PC-3 (cell line): ENCODE measurements at regions not wholly inside any gene's neighbourhood (a gene's known extent, or its start where the extent isn't known, plus 50 kb on each side); places are given as distances from the start of the nearest gene placed in this dataset.

Experiments used
- ATAC-seq: fragments of 200-7000 bp; cut with Tn5 transposase; 2 replicates; pipeline ENCODE4 v1.9.1; 2020; ENCODE audit warnings: mild to moderate bottlenecking, moderate library complexity
- BruUV-seq: library from RNA; stranded (reverse); fragments of 400-500 nt; replicated peaks from 2 replicates; lab custom pipeline; 2021; lab: Mats Ljungman, UMichigan
- CTCF ChIA-PET: fragments of 300-600 bp; sonication (Branson Sonifier 250); formaldehyde crosslinking; loops from one replicate; lab custom pipeline; 2022; ENCODE audit warnings: antibody characterized with exemption; lab: Charles Lee
- POLR2A ChIA-PET: fragments of 300-600 bp; sonication (Branson Sonifier 250); formaldehyde crosslinking; loops from one replicate; lab custom pipeline; 2022; ENCODE audit warnings: antibody characterized with exemption; ENCODE audit not compliant: unreplicated experiment; lab: Charles Lee
- DNase-seq: peaks from one replicate; pipeline ENCODE4 v3.0.0-alpha.2; 2015
- H2AFZ ChIP-seq: fragments of 300-600 bp; sonication (generic); 2 replicates; pipeline ENCODE4 v1.6.0; 2016; ENCODE audit warnings: antibody characterized with exemption, low read length
- H3F3A ChIP-seq: fragments of 300-600 bp; sonication (generic); one replicate; pipeline ENCODE4 v1.6.0; 2017; ENCODE audit warnings: antibody characterized with exemption, low read length, control low read depth, mild to moderate bottlenecking; ENCODE audit not compliant: unreplicated experiment
- H3K27ac ChIP-seq: fragments of 300-600 bp; sonication (generic); 2 replicates; pipeline ENCODE4 v1.5.1; 2016; ENCODE audit warnings: mild to moderate bottlenecking, low read length
- H3K27me3 ChIP-seq: fragments of 300-600 bp; sonication (generic); 2 replicates; pipeline ENCODE4 v1.6.1; 2016; ENCODE audit warnings: low read length, mixed read lengths
- H3K36me3 ChIP-seq: fragments of 300-600 bp; sonication (generic); 2 replicates; pipeline ENCODE4 v1.6.1; 2016; ENCODE audit warnings: low read depth, mixed run types, low read length, mixed read lengths
- H3K4me1 ChIP-seq: fragments of 300-600 bp; sonication (generic); 2 replicates; pipeline ENCODE4 v1.5.1; 2016; ENCODE audit warnings: low read length; ENCODE audit not compliant: insufficient read depth
- H3K4me2 ChIP-seq: fragments of 300-600 bp; sonication (generic); 2 replicates; pipeline ENCODE4 v1.6.0; 2016; ENCODE audit warnings: low read length
- H3K4me3 ChIP-seq: fragments of 300-600 bp; sonication (generic); 2 replicates; pipeline ENCODE4 v1.5.1; 2016; ENCODE audit warnings: mild to moderate bottlenecking, low read length, mixed read lengths
- H3K79me2 ChIP-seq: fragments of 300-600 bp; sonication (generic); 2 replicates; pipeline ENCODE4 v1.6.1; 2017; ENCODE audit warnings: low read length, mixed read lengths
- H3K9ac ChIP-seq: fragments of 300-600 bp; sonication (generic); 2 replicates; pipeline ENCODE4 v1.6.0; 2016; ENCODE audit warnings: mild to moderate bottlenecking, low read length
- H3K9me2 ChIP-seq: fragments of 300-600 bp; sonication (generic); replicated peaks from 2 replicates; pipeline ENCODE4 v1.6.1; 2016; ENCODE audit warnings: mixed run types, low read length, mixed read lengths
- H3K9me3 ChIP-seq: fragments of 300-600 bp; sonication (generic); 2 replicates; pipeline ENCODE4 v1.6.1; 2016; ENCODE audit warnings: low read length, mixed read lengths
- H4K20me1 ChIP-seq: fragments of 300-600 bp; sonication (generic); 2 replicates; pipeline ENCODE4 v1.6.1; 2016; ENCODE audit warnings: low read length, mixed read lengths
- EZH2 ChIP-seq: fragments of 300-600 bp; sonication (generic); IDR thresholded peaks from one replicate; pipeline ENCODE4 v1.6.1; 2017; ENCODE audit warnings: antibody characterized with exemption, mild to moderate bottlenecking, low read length; ENCODE audit not compliant: unreplicated experiment
- EZH2phosphoT487 ChIP-seq: fragments of 300-600 bp; sonication (generic); IDR thresholded peaks from 2 replicates; pipeline ENCODE4 v1.6.1; 2018; ENCODE audit warnings: mild to moderate bottlenecking, antibody characterized with exemption, low read length, borderline replicate concordance
- intact Hi-C: fragments of 100-400 bp; cut with micrococcal nuclease; formaldehyde crosslinking; loops from 2 replicates; pipeline ENCODE4 v1.9.0; 2023
- TF ChIP-seq, protein P1 (sequence below): fragments of 300-600 bp; sonication (generic); conservative IDR thresholded peaks from 2 replicates; pipeline ENCODE4 v1.5.1; 2017; ENCODE audit warnings: antibody characterized with exemption, low read depth, mild to moderate bottlenecking, low read length

DNA sequence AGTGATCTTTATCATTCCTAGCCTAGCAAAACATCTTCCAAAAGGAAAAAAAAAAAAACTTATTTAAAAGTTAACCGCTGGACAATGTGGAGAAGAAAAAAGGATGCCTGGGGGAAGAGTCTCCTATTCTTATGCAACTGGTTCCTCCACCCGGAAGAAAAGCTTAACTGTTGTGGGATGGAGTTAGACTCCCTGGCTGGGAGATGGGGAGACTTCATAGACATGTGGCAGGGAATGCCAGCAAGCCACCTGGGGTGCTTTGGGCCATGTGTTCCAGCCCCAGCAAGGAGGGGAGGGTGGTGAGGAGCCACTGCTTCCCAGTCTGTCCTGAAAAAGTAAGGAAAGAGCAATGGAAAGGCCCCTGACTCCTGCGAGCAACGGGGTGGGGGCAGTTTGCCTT lies 119.4 kb upstream of the SPIN4 start:
- Histone ChIP-seq H3K36me3 (peaks cover 6% of the 10 kb centered on the region), H3K4me1 (no peaks in the 10 kb centered on the region), H2AFZ (no peak overlapping the region), H3K9me3 (peaks cover 29% of the 10 kb centered on the region), H3K79me2 (no peaks in the 10 kb centered on the region), H3K27me3 (no peaks in the 10 kb centered on the region), H3K9me2 (no peaks in the 10 kb centered on the region), H4K20me1 (no peaks in the 10 kb centered on the region), H3K27ac (no peak overlapping the region), H3K9ac (no peak overlapping the region), H3K4me3 (no peak overlapping the region), H3F3A (no peaks in the 10 kb centered on the region), H3K4me2 (no peak overlapping the region)
- ChIA-PET CTCF (no interaction called here), POLR2A (no interaction called here)
- TF ChIP-seq, protein P1, sequence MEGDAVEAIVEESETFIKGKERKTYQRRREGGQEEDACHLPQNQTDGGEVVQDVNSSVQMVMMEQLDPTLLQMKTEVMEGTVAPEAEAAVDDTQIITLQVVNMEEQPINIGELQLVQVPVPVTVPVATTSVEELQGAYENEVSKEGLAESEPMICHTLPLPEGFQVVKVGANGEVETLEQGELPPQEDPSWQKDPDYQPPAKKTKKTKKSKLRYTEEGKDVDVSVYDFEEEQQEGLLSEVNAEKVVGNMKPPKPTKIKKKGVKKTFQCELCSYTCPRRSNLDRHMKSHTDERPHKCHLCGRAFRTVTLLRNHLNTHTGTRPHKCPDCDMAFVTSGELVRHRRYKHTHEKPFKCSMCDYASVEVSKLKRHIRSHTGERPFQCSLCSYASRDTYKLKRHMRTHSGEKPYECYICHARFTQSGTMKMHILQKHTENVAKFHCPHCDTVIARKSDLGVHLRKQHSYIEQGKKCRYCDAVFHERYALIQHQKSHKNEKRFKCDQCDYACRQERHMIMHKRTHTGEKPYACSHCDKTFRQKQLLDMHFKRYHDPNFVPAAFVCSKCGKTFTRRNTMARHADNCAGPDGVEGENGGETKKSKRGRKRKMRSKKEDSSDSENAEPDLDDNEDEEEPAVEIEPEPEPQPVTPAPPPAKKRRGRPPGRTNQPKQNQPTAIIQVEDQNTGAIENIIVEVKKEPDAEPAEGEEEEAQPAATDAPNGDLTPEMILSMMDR = no peak
- TF ChIP-seq EZH2 = no peak
- no peak for TF ChIP-seq EZH2phosphoT487
- ATAC-seq (no peak), DNase-seq (no peak)
- BruUV-seq = no TSS peak
- intact Hi-C loops = no loop called here

DNA sequence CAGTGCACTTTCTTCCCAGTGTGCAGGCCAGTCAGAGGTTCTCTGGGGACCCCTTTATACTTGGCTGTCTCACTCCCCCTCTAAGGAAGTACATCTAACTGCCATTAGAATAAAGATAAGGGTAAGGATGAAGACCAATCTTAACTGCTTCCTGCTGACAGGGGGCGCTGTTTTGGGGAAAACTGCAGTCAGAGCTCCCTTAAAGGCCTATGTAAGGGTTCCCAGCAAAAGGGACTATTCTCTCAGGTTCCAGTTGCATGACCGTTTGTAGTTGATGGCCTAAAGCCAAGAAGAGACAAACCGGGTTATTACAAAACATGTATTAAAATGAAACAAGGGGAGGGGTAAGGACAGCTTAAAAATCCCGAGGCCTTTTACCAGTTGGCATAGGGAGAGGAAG lies 115.6 kb upstream of the SPIN4 start:
- Histone ChIP-seq H3K4me3 (no peak overlapping the region), H3F3A (no peaks in the 10 kb centered on the region), H3K27me3 (no peaks in the 10 kb centered on the region), H3K9me3 (0 out of 2 replicates have a peak, but pooled peaks cover 10% of the 10 kb centered on the region), H3K9ac (no peak overlapping the region), H3K9me2 (no peaks in the 10 kb centered on the region), H3K4me2 (no peak overlapping the region), H4K20me1 (no peaks in the 10 kb centered on the region), H3K27ac (no peak overlapping the region), H3K79me2 (no peaks in the 10 kb centered on the region), H3K36me3 (no peaks in the 10 kb centered on the region; the same call in 1 of the 2 replicates), H3K4me1 (no peaks in the 10 kb centered on the region), H2AFZ (no peak overlapping the region)
- ChIA-PET POLR2A (no interaction called here), CTCF (no interaction called here)
- no peak for TF ChIP-seq EZH2phosphoT487
- no peak for TF ChIP-seq EZH2
- TF ChIP-seq, protein P1 = no peak; the same call in 1 of the 2 replicates
- no TSS peak for BruUV-seq
- intact Hi-C loops = no loop called here
- no peak for DNase-seq
- ATAC-seq = no peak

DNA sequence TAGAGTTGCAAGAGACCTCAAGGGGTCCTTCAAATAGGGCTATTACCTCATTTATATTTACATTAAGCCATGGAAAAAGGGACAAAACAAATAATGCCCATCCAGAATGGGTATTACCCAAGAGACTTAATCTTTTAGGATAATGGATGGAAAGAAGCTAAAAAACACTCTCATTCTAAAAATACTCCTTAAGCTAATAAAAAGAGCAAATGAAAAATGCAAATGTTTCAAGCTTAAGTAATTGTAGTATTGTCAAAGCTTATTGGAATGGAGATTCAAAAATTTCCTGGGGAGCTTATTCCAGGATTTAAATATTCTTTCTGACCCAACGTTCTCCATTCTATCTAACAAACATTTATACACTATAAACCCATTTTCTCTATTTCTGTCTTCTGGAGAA lies 107.8 kb upstream of the SPIN4 start:
- H3K9me3 ChIP-seq = no peaks in the 10 kb centered on the region
- intact Hi-C loops = no loop called here
- H3K9me2 ChIP-seq = no peaks in the 10 kb centered on the region
- H3F3A ChIP-seq = no peaks in the 10 kb centered on the region
- no peak overlapping the region for H3K9ac ChIP-seq
- no peak for ATAC-seq
- DNase-seq = no peak
- TF ChIP-seq, protein P1 = no peak
- TF ChIP-seq EZH2phosphoT487 = no peak
- TF ChIP-seq EZH2 = no peak
- H3K27me3 ChIP-seq = no peaks in the 10 kb centered on the region
- POLR2A ChIA-PET = no interaction called here
- CTCF ChIA-PET = no interaction called here
- no peak overlapping the region for H2AFZ ChIP-seq
- H3K79me2 ChIP-seq = no peaks in the 10 kb centered on the region
- H3K4me1 ChIP-seq = no peaks in the 10 kb centered on the region
- H4K20me1 ChIP-seq = no peaks in the 10 kb centered on the region
- no TSS peak for BruUV-seq
- no peak overlapping the region for H3K27ac ChIP-seq
- no peaks in the 10 kb centered on the region for H3K36me3 ChIP-seq
- H3K4me3 ChIP-seq = no peak overlapping the region
- H3K4me2 ChIP-seq = no peak overlapping the region
